NT2/D1 (cell line): ENCODE measurements at regions not wholly inside any gene's neighbourhood (a gene's known extent, or its start where the extent isn't known, plus 50 kb on each side); places are given as distances from the start of the nearest gene placed in this dataset.

ENCODE experiments used
- DNase-seq: peaks from one replicate; pipeline ENCODE4 v3.0.0-alpha.2; 2011; ENCODE audit warnings: low read depth, low spot score
- H3K27me3 ChIP-seq: 2 replicates; pipeline ENCODE4 v1.6.0; 2011; ENCODE audit warnings: mild to moderate bottlenecking; ENCODE audit not compliant: insufficient read length, insufficient read depth
- H3K36me3 ChIP-seq: 2 replicates; pipeline ENCODE4 v1.6.1; 2011; ENCODE audit warnings: mild to moderate bottlenecking, low read length, mixed read lengths; ENCODE audit not compliant: insufficient read depth, insufficient read length
- H3K4me1 ChIP-seq: 2 replicates; pipeline ENCODE4 v1.5.1; 2011; ENCODE audit not compliant: insufficient read depth, insufficient read length
- H3K4me3 ChIP-seq: 2 replicates; pipeline ENCODE4 v1.5.1; 2011; ENCODE audit warnings: low read depth; ENCODE audit not compliant: insufficient read length
- H3K9ac ChIP-seq: 2 replicates; pipeline ENCODE4 v1.6.0; 2011; ENCODE audit warnings: low read depth; ENCODE audit not compliant: insufficient read length
- H3K9me3 ChIP-seq: 2 replicates; pipeline ENCODE4 v1.5.1; 2011; ENCODE audit warnings: mild to moderate bottlenecking, low read length; ENCODE audit not compliant: insufficient read depth
- SUZ12 ChIP-seq: IDR thresholded peaks from 2 replicates; pipeline ENCODE4 v1.6.1; 2011; ENCODE audit not compliant: insufficient read length, insufficient read depth; ENCODE audit errors: extremely low read depth
- YY1 ChIP-seq: IDR thresholded peaks from 2 replicates; pipeline ENCODE4 v1.6.1; 2011; ENCODE audit not compliant: insufficient read length, insufficient read depth
- ZNF274 ChIP-seq: IDR thresholded peaks from 2 replicates; pipeline ENCODE4 v1.6.1; 2011; ENCODE audit warnings: mild to moderate bottlenecking, low read depth, low read length

GRCh38 chr9:88789785-88790184 lies 201.5 kb upstream of the S1PR3 start:
- H3K9ac ChIP-seq, result no peak overlapping the region
- no peak overlapping the region for H3K4me3 ChIP-seq
- DNase-seq, result no peak
- H3K36me3 ChIP-seq, result no peaks in the 10 kb centered on the region
- no peaks in the 10 kb centered on the region for H3K9me3 ChIP-seq
- H3K4me1 ChIP-seq, result no peaks in the 10 kb centered on the region
- TF ChIP-seq YY1, result no peak
- TF ChIP-seq ZNF274, result no peak
- no peak for TF ChIP-seq SUZ12
- no peaks in the 10 kb centered on the region for H3K27me3 ChIP-seq

GRCh38 chr9:88791105-88791805 lies 200.0 kb upstream of the S1PR3 start:
- Histone ChIP-seq H3K36me3 (no peaks in the 10 kb centered on the region), H3K27me3 (no peaks in the 10 kb centered on the region), H3K9me3 (no peaks in the 10 kb centered on the region), H3K4me3 (no peak overlapping the region), H3K4me1 (no peaks in the 10 kb centered on the region), H3K9ac (no peak overlapping the region)
- DNase-seq, result no peak
- TF ChIP-seq YY1 (no peak), SUZ12 (no peak), ZNF274 (no peak)

- no peak overlapping the region for H3K4me3 ChIP-seq
- TF ChIP-seq ZNF274, result no peak
- no peak overlapping the region for H3K9ac ChIP-seq
- no peaks in the 10 kb centered on the region for H3K9me3 ChIP-seq
- H3K4me1 ChIP-seq, result no peaks in the 10 kb centered on the region
- no peaks in the 10 kb centered on the region for H3K27me3 ChIP-seq
- no peaks in the 10 kb centered on the region for H3K36me3 ChIP-seq
- DNase-seq, result no peak
Observed at GRCh38 chr9:88792502-88792901, 198.8 kb upstream of the S1PR3 start.

GRCh38 chr9:88794100-88794499 lies 197.2 kb upstream of the S1PR3 start:
- Histone ChIP-seq H3K4me3 (no peak overlapping the region), H3K36me3 (no peaks in the 10 kb centered on the region), H3K9me3 (no peaks in the 10 kb centered on the region), H3K27me3 (no peaks in the 10 kb centered on the region), H3K9ac (no peak overlapping the region), H3K4me1 (no peaks in the 10 kb centered on the region)
- no peak for TF ChIP-seq YY1
- TF ChIP-seq SUZ12, result no peak
- TF ChIP-seq ZNF274, result no peak
- DNase-seq, result no peak

GRCh38 chr9:88796947-88797346 lies 194.3 kb upstream of the S1PR3 start:
- no peak for DNase-seq
- TF ChIP-seq YY1, result no peak
- TF ChIP-seq SUZ12, result no peak
- TF ChIP-seq ZNF274, result no peak
- Histone ChIP-seq H3K4me3 (no peak overlapping the region), H3K36me3 (no peaks in the 10 kb centered on the region), H3K4me1 (peaks cover 4% of the 10 kb centered on the region), H3K9me3 (no peaks in the 10 kb centered on the region), H3K27me3 (no peaks in the 10 kb centered on the region), H3K9ac (no peak overlapping the region)

GRCh38 chr9:88798476-88798875 lies 192.8 kb upstream of the S1PR3 start:
- peaks cover 4% of the 10 kb centered on the region for H3K4me1 ChIP-seq
- no peak for DNase-seq
- no peaks in the 10 kb centered on the region for H3K36me3 ChIP-seq
- no peak overlapping the region for H3K9ac ChIP-seq
- no peak overlapping the region for H3K4me3 ChIP-seq
- no peaks in the 10 kb centered on the region for H3K9me3 ChIP-seq
- TF ChIP-seq ZNF274 (no peak), SUZ12 (no peak), YY1 (no peak)
- H3K27me3 ChIP-seq, result no peaks in the 10 kb centered on the region

GRCh38 chr9:88799541-88800328 lies 191.5 kb upstream of the S1PR3 start:
- no peak for DNase-seq
- H3K4me1 ChIP-seq, result peaks cover 4% of the 10 kb centered on the region
- H3K36me3 ChIP-seq, result no peaks in the 10 kb centered on the region
- no peak overlapping the region for H3K9ac ChIP-seq
- TF ChIP-seq YY1, result no peak
- TF ChIP-seq SUZ12, result no peak
- TF ChIP-seq ZNF274, result no peak
- H3K9me3 ChIP-seq, result no peaks in the 10 kb centered on the region
- H3K4me3 ChIP-seq, result no peak overlapping the region
- H3K27me3 ChIP-seq, result no peaks in the 10 kb centered on the region

GRCh38 chr9:88800329-88800682 lies 191.0 kb upstream of the S1PR3 start:
- no peak overlapping the region for H3K9ac ChIP-seq
- no peaks in the 10 kb centered on the region for H3K36me3 ChIP-seq
- H3K9me3 ChIP-seq, result no peaks in the 10 kb centered on the region
- peaks cover 4% of the 10 kb centered on the region for H3K4me1 ChIP-seq
- DNase-seq, result no peak
- TF ChIP-seq ZNF274 (no peak), YY1 (no peak), SUZ12 (no peak)
- no peak overlapping the region for H3K4me3 ChIP-seq
- H3K27me3 ChIP-seq, result no peaks in the 10 kb centered on the region
